NCI-H146 (cell line): ENCODE measurements at regions not wholly inside any gene's neighbourhood (a gene's known extent, or its start where the extent isn't known, plus 50 kb on each side); places are given as distances from the start of the nearest gene placed in this dataset.

Experiments used
- DNase-seq: peaks from one replicate; lab custom pipeline; 2025; lab: John Stamatoyannopoulos, UW

DNA sequence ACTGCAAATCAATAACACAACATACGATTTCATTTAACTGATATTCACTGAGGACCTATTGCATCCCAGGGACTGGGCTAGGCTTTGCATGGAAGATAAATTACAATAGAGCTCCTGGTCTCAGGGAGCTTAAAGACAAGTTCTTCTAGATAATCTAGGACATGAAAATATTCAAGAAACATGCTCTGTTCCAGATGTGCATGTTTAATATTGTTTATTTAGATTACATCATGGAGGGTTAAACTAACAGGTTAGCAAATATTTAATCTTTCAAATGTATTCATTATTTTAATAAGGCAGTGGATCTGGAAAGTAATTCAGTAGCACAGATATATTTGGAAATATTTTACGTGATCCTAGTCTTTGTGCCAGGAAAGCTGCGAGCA lies 2430.3 kb downstream of the PCDH7 start:
- no peak for DNase-seq

DNA sequence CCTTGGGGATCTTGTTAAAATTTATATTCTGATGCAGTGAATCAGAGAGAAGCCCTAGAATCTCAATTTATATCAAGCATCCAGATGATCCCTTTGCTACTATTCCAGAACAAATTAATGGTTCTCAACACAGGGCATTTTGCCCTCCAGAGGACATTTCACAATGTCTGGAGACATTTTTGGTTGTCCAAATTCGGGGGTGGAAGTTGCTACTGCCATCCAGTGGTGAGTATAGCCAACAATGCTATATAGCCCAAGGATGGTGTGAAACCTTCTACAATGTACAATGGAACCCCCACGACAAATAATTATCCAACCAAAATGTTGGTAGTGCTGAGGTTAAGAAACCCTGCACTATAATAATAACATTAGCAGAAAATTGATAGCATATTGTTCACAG lies 2440.0 kb downstream of the PCDH7 start:
- peak; percentile 20 for DNase-seq

DNA sequence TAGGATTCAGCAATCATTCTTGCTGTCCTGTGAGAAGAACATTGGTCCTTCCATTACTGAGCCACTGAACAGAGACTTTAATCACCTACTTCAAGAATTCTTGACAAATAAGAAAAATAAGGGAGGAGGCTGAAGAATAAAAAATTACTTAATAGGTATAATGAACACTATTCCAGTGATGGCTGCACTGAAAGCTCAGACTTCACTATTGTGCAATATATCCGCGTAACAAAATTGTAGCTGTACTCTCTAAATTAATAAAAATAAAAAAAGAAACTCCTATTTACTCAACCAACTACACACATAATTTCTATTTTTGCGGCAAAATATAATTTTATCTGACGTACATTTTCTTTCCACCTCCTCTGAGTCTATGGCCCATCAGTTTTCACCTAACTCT lies 2441.0 kb downstream of the PCDH7 start:
- no peak for DNase-seq

DNA sequence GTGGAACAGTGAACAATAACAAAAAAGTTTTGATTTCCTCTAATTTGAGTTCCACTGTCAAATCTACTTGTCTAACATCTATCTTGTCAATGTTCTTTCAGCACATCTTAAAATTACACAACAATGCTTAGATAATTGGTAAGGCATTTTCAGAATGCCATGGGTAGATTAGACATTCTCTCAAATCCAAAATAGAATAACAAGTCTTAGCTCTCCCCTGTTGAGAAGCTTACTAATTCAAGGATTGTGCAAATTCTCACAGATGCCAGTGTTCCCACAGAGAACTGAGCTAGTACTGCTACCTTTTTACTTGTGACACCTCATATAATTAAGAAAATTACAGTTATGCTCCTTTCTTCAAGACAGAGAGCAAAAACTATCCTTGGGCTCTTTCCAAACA lies 2442.0 kb downstream of the PCDH7 start:
- no peak for DNase-seq

DNA sequence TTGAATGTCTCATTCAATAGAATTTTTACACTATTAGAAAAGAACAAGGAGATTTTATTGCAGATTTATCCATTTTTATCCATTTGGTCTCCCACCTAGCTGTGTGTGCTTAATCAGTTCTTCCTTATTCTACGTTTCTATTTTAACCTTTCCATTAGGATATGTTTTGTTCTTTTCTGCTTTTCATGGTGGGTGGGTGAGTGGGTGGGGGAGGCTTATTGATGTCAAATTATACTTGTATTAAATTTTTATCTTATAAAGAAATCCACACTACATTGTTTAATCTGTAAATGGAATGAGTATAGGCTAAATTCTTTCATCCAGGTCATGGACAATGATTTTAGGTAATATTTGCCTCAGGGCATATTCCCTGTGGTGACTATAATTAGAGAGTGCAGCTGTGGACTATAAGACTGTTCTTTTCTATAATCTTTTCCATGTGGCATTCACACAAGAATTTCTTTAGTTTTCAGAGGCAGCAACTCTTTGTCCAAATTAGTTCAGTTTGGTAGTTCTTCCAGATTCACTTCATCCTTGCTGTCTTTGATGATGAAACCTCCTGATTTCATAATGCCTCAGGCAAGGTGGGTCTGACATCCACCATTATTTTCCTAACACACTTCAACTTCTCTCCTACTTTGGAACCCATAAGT lies 2451.8 kb downstream of the PCDH7 start:
- DNase-seq: peak; percentile 78

DNA sequence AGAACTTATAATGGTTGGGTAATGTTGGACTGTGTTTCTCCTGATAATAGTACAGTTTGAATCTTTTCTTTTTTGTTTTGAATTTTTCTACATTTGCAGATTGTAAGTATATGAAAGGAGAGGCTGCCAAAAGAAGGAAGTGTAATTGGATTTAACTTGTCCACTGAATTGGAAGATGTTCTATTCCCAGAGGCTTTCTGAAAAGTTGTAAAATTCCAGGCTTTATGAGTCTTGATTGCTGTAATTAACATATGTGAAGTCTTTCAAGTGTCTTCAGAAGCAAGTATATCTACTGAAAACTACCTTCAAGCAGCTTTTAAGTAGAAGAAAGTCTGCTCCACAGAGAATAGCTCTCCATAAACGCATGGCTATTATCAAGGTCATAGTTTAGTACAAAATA lies 2456.4 kb downstream of the PCDH7 start:
- DNase-seq: no peak

DNA sequence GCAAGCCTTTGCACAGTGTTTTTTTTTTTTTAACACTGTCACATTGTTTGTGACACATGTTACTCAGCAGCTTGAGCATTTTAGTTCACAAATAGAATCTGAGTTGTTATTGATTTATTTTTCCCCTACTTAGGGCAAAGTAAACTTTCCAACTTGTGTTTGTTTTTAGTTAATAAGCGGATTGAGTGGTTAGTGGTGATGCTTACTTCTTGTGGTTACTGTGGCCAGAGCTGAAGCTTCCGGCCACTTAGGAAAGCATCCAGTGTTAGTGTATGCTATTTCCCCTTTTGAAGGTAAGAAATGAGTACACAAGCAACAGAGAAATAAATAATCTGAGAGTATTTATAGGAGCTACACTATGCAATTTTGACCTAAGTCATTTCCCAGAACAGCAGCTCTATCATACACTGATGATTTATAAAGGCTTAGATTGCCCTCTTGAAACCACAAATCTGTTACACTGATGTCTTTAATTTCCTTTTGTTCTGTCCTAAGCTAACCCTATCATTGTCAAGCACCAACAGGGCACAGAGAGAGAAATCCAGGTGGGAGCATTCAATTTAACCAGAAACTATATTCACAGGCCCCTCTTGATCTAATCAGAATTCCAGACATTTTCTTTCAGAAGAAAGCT lies 2464.6 kb downstream of the PCDH7 start:
- DNase-seq: no peak

DNA sequence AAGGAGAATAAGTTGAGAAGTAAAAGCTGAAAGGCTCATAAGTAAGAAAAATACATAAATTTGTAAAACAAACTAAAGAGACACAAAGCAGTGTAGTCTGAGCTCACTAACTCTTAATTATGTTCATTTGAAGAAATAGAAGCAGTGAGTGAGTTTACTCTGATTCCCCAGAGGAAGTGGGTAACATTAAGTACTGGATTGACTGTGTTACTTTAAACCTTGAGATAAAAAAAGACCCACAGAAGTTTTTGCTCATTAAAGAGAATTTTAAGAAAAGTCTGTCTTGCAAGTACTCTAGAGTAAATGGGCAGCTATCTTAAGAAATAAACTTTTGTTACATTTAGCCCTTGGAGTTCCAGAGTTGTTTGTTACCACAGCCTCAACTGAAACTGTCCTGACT lies 2466.9 kb downstream of the PCDH7 start:
- DNase-seq: no peak

DNA sequence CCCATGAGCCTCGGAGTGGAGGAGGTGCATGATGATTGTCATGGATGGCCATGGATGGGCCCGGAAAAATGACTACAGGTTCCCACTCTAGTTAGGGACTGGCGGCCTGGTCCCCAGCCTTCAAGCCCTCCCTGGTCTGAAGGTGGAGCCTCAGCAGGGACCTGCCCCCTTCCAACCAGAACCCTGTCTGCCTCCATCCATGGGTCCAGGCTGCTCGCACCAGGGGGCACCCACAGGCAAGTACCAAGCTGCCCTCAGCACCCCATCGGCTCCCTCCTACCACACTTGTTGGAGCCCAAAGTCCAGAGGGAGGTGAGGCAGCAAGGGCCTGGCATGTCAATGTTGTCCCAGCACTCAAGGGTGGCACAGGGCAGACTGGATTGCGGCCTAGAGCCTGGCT lies 2468.6 kb downstream of the PCDH7 start:
- DNase-seq: no peak

DNA sequence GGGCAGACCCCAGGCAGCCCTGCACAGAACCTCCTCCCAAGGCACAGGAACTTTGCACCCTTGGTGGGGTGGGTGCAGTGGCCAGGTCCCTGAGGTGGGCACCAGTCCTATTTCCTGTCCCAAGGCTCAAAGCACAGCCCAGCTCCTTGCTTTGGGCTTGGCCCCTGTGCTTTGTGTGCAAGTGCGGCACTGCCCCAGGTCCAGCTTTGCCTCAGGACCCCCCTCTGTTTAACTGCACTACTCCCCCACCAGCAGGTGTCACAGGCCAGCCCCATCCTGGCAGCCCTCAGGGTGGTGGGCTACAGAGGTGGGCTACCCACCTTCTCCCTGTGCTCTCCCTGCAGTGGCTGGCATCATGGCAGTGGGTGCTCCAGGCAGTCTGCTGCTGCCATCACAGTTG lies 2469.0 kb downstream of the PCDH7 start:
- no peak for DNase-seq

DNA sequence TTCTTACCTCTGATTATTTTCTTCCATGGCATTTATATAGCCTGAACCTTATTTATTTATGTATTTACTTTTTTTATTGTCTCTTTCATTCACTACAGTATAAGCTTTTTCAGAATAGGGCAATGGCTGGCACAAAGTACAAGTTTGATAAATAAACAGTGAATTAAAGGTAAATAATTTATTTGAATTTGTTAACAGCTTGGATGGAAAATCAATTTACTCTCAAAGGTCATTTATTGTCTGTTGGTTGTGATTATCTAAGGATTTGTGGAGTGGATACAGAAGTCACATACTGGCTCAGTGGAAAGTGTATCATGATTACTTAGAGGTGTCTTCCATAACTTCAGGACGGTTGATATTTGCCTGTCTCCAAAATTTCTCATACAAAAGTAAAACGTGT lies 2472.9 kb downstream of the PCDH7 start:
- no peak for DNase-seq

DNA sequence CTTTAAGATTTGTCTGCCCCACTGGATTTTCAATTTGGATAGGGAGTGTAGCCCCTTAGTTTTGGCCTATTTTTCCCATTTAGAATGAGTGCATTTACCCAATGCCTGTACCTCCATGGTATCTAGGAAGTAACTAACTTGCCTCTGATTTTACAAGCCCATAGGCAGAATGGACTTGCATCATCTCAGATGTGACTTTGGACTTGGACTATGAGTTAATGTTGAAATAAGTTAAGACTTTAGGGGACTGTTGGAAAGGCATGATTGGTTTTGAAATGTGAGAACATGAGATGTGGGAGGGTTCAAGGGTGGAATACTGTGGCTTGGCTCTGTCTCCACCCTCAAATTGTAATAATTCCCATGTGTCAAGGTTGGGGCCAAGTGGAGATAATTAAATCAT lies 2480.2 kb downstream of the PCDH7 start:
- no peak for DNase-seq

DNA sequence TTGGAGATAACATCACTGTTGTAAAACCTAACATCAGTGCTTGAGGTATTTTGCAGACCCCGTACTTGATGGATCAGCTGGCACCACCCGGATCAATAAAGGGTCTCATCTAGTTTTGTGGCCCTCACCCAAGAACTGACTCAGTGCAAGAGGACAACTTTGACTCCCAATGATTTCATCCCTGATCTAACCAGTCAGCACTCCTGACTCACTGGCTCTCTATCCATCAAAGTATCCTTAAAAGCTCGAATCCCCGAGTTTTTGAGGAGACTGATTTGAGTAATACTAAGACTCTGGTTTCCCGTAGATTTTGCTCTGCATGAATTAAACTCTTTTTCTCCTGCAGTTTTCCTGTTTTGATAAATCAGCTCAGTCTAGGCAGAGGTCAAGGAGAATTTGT lies 2498.1 kb downstream of the PCDH7 start:
- no peak for DNase-seq

DNA sequence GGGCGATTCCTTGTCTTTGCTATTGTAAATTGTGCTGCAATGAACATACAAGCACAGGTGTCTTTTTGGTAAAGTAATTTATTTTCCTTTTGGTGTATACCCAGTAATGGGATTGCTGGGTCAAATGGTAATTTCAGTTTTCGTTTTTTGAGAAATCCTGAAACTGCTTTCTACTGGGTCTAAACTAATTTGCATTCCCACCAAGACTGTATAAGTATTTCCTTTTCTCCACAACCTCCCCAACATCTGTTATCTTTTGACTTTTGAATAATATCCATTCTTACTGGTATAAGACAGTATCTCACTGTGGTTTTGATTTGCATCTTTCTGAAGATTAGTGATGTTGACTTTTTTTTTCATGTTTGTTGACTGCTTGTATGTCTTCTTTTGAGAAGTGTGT lies 2506.0 kb downstream of the PCDH7 start:
- DNase-seq: no peak

DNA sequence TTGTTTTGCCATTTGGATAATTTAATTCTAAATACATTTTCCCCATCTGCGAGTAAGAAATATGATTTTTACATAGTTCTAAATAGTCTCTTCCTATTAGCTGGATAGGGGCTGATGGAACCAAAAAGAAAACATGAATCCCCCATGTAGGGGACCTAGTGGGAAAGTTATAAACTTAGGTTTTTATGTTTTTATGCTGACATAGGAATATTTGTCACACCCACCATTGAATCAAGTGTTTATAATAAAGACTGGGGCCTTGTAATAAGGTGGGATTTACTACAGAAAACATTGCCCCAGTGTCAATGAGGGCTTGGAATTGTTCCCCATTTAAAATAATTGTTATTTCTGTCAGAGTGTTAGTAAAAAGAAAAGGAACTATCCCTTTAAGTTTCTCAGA lies 2506.6 kb downstream of the PCDH7 start:
- DNase-seq: no peak

DNA sequence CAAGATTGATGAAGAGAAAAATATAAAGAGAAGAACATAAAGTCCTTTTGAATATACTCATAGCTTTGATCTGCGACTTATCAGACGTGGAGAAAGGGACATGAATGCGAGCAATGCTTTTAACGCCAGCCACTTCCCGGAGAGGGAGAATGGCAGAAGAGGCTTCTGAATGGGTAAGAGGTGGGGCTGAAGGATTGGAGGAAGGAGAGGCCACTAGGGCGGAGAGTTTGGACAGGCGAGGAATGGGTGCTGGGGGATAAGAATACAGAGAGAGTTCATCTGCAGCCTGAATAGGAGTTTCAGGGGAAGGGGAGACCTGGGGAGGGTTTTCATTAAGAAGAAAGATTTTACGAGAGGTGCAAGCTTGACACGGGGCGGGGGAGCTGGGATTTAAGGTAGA lies 2534.9 kb downstream of the PCDH7 start:
- peak; percentile 6 for DNase-seq

DNA sequence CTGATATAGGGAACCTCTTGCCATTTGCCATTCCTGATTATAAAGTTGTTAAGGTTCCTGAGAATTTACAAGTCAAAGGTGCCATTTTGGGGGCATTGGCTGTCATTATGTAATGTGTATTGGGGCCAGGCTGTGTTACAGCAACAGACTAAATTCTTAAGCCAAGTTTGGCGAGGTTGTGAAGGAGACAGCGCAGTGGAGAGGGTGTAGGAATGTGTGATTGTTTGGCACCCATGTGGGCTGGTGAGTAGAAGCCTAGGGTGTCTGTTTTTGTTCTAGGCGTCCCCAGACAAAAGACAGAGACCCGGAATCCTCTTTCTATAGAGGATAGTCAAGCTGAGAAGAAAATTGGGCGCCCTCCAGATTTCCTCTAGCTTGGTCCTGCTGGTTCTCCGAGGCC lies 2535.3 kb downstream of the PCDH7 start:
- DNase-seq: peak; percentile 8

DNA sequence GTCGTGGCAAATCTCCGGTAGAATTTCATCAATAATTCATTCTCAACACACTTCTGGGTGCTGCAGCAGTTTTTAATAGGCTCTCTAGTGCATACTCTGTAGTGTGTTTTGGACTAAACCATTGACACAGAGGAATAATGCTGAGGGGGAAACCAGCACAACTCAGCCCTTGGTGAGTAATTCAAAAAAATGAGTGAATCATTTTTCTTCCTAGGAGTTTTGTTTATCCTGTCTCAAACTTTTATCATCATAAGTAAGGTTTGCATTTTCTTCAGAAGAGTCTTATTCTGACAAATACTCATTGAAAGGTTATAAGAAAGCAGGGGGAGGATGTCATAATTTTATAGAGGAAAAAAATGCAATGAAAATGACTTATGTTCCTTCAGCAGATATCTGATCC lies 2542.7 kb downstream of the PCDH7 start:
- DNase-seq: no peak

DNA sequence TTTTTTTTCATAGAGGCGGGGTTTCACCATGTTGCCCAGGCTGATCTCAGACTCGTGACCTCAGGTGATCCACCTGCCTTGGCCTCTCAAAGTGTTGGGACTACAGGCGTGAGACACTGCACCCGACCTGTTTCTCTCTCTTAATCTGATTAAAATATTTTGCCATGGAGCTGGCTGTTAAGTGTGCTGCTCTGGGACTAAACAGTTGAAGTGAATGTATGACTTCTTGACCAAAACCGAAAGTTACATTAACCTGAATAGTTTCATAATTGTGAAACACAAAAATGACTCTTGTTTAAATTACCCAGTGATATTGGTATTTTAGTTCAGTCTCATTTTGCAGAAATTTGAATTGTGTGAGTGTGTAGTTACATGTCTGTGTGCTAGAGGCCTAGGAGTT lies 2548.6 kb downstream of the PCDH7 start:
- no peak for DNase-seq

DNA sequence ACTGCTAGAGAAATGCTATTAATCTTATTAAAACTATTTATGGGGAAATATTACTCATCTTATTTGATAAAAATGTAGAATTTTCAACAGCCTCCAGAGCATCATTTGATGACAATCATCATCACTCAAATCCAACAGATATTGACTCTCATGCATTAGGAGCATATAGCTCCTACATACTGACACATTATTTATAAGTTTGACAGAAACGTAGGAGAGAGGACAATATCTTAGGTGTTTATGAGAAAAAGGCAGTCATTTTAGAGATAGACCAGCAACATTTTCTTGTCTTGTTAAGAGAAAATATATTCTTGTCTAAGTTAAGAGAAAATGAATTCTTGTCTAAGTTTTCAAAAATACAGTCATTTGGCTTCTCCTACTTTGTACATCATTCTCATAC lies 2550.2 kb downstream of the PCDH7 start:
- no peak for DNase-seq

DNA sequence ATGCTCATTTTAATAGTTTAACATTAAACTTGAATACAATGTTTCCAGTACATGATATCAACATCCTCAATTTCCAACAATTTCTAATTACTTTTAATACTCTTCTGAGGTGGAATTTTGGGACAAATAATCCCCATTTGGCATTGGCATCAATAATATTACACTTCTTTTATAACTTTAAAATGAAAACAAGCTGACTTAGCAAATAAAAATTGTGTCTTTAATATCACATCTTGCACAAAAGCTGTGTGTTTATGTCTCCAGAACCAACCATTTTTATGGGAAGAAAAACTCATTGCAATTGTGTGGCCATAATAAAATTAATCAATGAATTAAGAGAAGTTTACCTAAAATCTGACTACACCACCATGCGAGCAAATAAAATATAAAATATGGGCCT lies 2552.6 kb downstream of the PCDH7 start:
- DNase-seq: no peak

DNA sequence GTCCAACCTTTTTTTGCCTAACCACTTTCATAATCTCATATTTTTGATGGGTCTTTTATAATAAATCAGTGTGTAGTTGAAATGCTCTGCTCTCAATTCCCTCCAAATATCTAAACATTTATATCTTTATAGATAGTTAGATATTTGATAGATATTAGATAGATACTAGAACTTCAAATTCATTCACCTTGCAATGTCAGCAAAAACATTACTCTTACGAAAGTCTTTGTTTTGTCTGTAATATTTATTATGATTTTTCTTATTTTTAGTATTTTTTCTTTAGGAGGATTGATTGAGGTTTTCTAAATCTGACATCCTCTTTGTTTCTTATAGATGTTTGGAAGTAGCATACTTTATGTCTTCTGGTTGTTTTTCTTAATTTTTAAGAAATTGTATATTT lies 2563.6 kb downstream of the PCDH7 start:
- DNase-seq: no peak

DNA sequence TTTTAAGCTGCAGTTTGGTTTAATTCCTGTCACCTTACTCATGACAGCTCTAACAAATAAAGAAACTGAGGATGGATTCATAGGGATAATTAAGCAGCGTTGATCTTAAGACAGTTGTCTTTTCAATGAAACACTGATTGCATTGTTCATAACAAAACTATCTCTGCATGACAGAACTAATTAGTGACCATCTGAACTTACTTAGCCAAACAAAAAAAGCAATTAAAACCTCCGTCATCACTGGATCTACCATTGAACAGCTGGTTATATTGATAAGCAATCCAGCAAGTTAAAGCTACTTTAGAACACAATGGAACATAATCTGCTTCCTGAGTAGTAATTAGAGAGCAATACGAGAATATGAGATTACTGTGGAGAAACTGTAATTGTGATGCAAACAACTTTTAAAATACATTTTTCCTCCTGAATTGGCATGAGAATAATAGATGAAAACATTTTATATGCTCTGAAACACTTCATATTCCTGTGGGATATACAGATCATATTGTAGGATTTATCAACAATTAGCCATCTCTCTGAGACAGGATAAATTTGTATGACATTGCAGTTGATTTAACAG lies 2576.8 kb downstream of the PCDH7 start:
- peak; percentile 92 for DNase-seq

DNA sequence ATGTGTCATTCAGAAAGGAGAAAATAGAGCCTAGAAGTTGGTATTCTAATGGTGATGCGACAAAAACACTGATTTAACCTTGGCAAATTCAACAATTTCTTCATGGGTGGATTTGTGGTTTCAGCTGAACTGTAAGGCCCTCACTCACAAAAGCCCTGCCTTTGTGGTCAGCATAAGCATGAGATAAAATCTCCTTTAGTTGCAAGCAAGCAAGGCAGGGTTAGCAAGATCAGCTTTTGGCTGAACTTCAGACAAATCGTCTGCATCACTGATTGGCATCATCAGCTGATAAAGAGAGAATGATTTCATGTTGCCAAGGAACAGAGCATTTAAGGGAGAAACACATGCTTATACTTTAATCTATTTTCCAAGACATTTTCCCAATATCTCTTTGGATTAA lies 2582.2 kb downstream of the PCDH7 start:
- no peak for DNase-seq
